GM23338 (cell line): ENCODE measurements at regions not wholly inside any gene's neighbourhood (a gene's known extent, or its start where the extent isn't known, plus 50 kb on each side); places are given as distances from the start of the nearest gene placed in this dataset.

Source experiments
- ATAC-seq: fragments of 200-7000 bp; cut with Tn5 transposase; 3 replicates; pipeline ENCODE4 v1.9.1; 2020
- DNase-seq: peaks from one replicate; pipeline ENCODE4 v3.0.0-alpha.2; 2015; ENCODE audit warnings: low spot score
- H2AFZ ChIP-seq: fragments of 200-600 bp; sonication (generic); 2 replicates; pipeline ENCODE4 v1.8.0; 2016; ENCODE audit warnings: antibody characterized with exemption, mild to moderate bottlenecking, moderate library complexity
- H3F3A ChIP-seq: fragments of 200-600 bp; sonication (generic); replicated peaks from 2 replicates; pipeline ENCODE4 v1.8.0; 2017; ENCODE audit warnings: antibody characterized with exemption, mixed run types, low read depth
- H3K27ac ChIP-seq: fragments of 200-600 bp; sonication (generic); 2 replicates; pipeline ENCODE4 v1.6.1; 2016; ENCODE audit warnings: low read depth
- H3K27me3 ChIP-seq: fragments of 200-600 bp; sonication (generic); 2 replicates; pipeline ENCODE4 v1.8.0; 2016; ENCODE audit warnings: mild to moderate bottlenecking, mixed run types, moderate library complexity; ENCODE audit not compliant: insufficient read depth
- H3K36me3 ChIP-seq: fragments of 200-600 bp; sonication (generic); 2 replicates; pipeline ENCODE4 v1.8.0; 2016; ENCODE audit warnings: mild to moderate bottlenecking; ENCODE audit not compliant: insufficient read depth
- H3K4me1 ChIP-seq: fragments of 200-600 bp; sonication (generic); 2 replicates; pipeline ENCODE4 v1.8.0; 2016; ENCODE audit warnings: mild to moderate bottlenecking, moderate library complexity; ENCODE audit not compliant: insufficient read depth
- H3K4me2 ChIP-seq: fragments of 200-600 bp; sonication (generic); 2 replicates; pipeline ENCODE4 v1.7.1; 2017; ENCODE audit warnings: mixed run types
- H3K4me3 ChIP-seq: fragments of 200-600 bp; sonication (generic); 2 replicates; pipeline ENCODE4 v1.6.1; 2016; ENCODE audit warnings: mixed run types
- H3K79me2 ChIP-seq: fragments of 200-600 bp; sonication (generic); replicated peaks from 2 replicates; pipeline ENCODE4 v1.8.0; 2017; ENCODE audit warnings: mild to moderate bottlenecking; ENCODE audit not compliant: insufficient read depth
- H3K9me2 ChIP-seq: fragments of 200-600 bp; sonication (generic); 2 replicates; pipeline ENCODE4 v1.8.0; 2017; ENCODE audit not compliant: insufficient read depth
- H4K20me1 ChIP-seq: fragments of 200-600 bp; sonication (generic); replicated peaks from 2 replicates; pipeline ENCODE4 v1.8.0; 2017; ENCODE audit warnings: mild to moderate bottlenecking; ENCODE audit not compliant: insufficient read depth
- H3K27ac Mint-ChIP-seq: 2 replicates; pipeline ENCODE4 v1.8.0; 2020; ENCODE audit warnings: inconsistent platforms, mild to moderate bottlenecking, moderate library complexity, mixed read lengths
- H3K27me3 Mint-ChIP-seq: 3 replicates; pipeline ENCODE4 v1.8.0; 2022; ENCODE audit warnings: low read depth, mild to moderate bottlenecking, moderate library complexity, mixed read lengths, inconsistent platforms; ENCODE audit not compliant: insufficient read depth, poor library complexity
- H3K36me3 Mint-ChIP-seq: 3 replicates; pipeline ENCODE4 v1.8.0; 2021; ENCODE audit warnings: low read depth, mild to moderate bottlenecking, inconsistent platforms, moderate library complexity, mixed read lengths
- H3K4me1 Mint-ChIP-seq: 3 replicates; pipeline ENCODE4 v1.8.0; 2020; ENCODE audit warnings: mild to moderate bottlenecking, inconsistent platforms, mixed read lengths
- H3K4me3 Mint-ChIP-seq: 3 replicates; pipeline ENCODE4 v1.8.0; 2021; ENCODE audit warnings: moderate library complexity, mild to moderate bottlenecking, inconsistent platforms, mixed read lengths
- H3K9me3 Mint-ChIP-seq: 3 replicates; pipeline ENCODE4 v1.8.0; 2020; ENCODE audit warnings: moderate library complexity, mild to moderate bottlenecking, inconsistent platforms, mixed read lengths
- CREB1 ChIP-seq: fragments of 250-450 bp; sonication (Bioruptor Pico); IDR thresholded peaks from 2 replicates; pipeline ENCODE4 v1.5.0; 2020; ENCODE audit warnings: low read depth, mild to moderate bottlenecking, moderate library complexity
- EZH2 ChIP-seq: fragments of 200-600 bp; sonication (generic); IDR thresholded peaks from one replicate; pipeline ENCODE4 v1.8.0; 2017; ENCODE audit warnings: antibody characterized with exemption, mild to moderate bottlenecking, low read depth; ENCODE audit not compliant: unreplicated experiment
- EZH2phosphoT487 ChIP-seq: fragments of 200-600 bp; sonication (generic); IDR thresholded peaks from one replicate; pipeline ENCODE4 v1.8.1; 2018; ENCODE audit warnings: antibody characterized with exemption; ENCODE audit not compliant: unreplicated experiment
- JUNB ChIP-seq: IDR thresholded peaks from one replicate; pipeline ENCODE4 v1.6.1; 2016; ENCODE audit warnings: antibody characterized with exemption; ENCODE audit not compliant: unreplicated experiment
- NANOG ChIP-seq: IDR thresholded peaks from 2 replicates; pipeline ENCODE4 v1.6.1; 2016; ENCODE audit warnings: antibody characterized with exemption, borderline replicate concordance
- POLR2AphosphoS5 ChIP-seq: IDR thresholded peaks from 2 replicates; pipeline ENCODE4 v1.6.1; 2016; ENCODE audit warnings: antibody characterized with exemption, low read depth
- REST ChIP-seq: IDR thresholded peaks from one replicate; pipeline ENCODE4 v1.6.1; 2018; ENCODE audit warnings: antibody characterized with exemption; ENCODE audit not compliant: unreplicated experiment
- STAT1 ChIP-seq: IDR thresholded peaks from one replicate; pipeline ENCODE4 v1.6.1; 2016; ENCODE audit warnings: antibody characterized with exemption; ENCODE audit not compliant: unreplicated experiment
- ZNF114 ChIP-seq: fragments of 250-450 bp; sonication (Bioruptor Pico); IDR thresholded peaks from 2 replicates; pipeline ENCODE4 v1.5.0; 2020; ENCODE audit warnings: mild to moderate bottlenecking, moderate library complexity
- ZNF331 ChIP-seq: fragments of 250-450 bp; sonication (Bioruptor Pico); IDR thresholded peaks from 2 replicates; pipeline ENCODE4 v1.5.0; 2020; ENCODE audit warnings: low read depth, mild to moderate bottlenecking, moderate library complexity
- ZNF462 ChIP-seq: fragments of 250-450 bp; sonication (Bioruptor Pico); IDR thresholded peaks from 2 replicates; pipeline ENCODE4 v1.5.0; 2020; ENCODE audit warnings: mild to moderate bottlenecking, moderate library complexity
- TF ChIP-seq, protein P1 (sequence below), 2 experiments: fragments of 200-600 bp in 1 of 2; sonication (generic) in 1 of 2; conservative IDR thresholded peaks; 2 replicates each; pipeline versions ENCODE4 v1.5.1 to v1.6.1; 2016 to 2017; ENCODE audit warnings: antibody characterized with exemption in 2 of 2, low read depth in 2 of 2, mild to moderate bottlenecking in 2 of 2, moderate library complexity in 1 of 2
- TF ChIP-seq, protein P2 (sequence below): IDR thresholded peaks from 2 replicates; pipeline ENCODE4 v1.6.1; 2016; ENCODE audit warnings: antibody characterized with exemption

- TF ChIP-seq ZNF462 (CRISPR knock-in tag), result no peak
Measured at GRCh38 chr3:113091417-113091816, 100.6 kb downstream of the GTPBP8 start (continued).

DNA sequence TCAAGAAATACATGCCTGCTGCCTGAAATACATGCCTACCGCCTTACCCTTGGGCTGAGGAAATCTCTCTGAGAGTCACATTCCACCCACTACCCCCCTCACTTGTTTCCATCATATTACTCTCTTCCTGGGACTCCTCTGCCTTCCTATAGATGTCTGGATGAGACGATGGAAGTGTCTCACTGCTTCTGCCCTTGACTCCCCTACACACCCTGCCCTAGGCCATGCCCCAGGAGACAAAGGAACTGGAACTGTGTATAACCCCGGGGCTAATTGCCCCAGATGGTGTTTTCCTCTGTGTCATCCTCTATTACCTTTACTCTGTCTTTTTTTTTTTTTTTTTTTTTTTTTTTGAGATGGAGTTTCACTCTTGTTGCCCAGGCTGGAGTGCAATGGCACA, 102.0 kb downstream of the GTPBP8 start:
- Mint-ChIP-seq H3K9me3 (no peaks in the 10 kb centered on the region), H3K27me3 (peaks cover 3% of the 10 kb centered on the region), H3K27ac (no peak overlapping the region), H3K4me3 (no peak overlapping the region), H3K4me1 (peaks cover 25% of the 10 kb centered on the region), H3K36me3 (no peaks in the 10 kb centered on the region; the same call in 2 of the 3 replicates)
- no peak overlapping the region for H3K4me2 ChIP-seq
- DNase-seq (no peak), ATAC-seq (no peak)
- H3K79me2 ChIP-seq, result no peaks in the 10 kb centered on the region
- no peak overlapping the region for H3K27ac ChIP-seq
- no peak overlapping the region for H2AFZ ChIP-seq
- H3K36me3 ChIP-seq, result no peaks in the 10 kb centered on the region
- H3K4me3 ChIP-seq, result no peak overlapping the region
- no peaks in the 10 kb centered on the region for H3K27me3 ChIP-seq
- no peaks in the 10 kb centered on the region for H3K9me2 ChIP-seq
- H4K20me1 ChIP-seq, result no peaks in the 10 kb centered on the region
- peaks cover 8% of the 10 kb centered on the region; the same call in 1 of the 2 replicates for H3K4me1 ChIP-seq
- H3F3A ChIP-seq, result no peaks in the 10 kb centered on the region
- TF ChIP-seq ZNF114 (CRISPR knock-in tag), result no peak
- TF ChIP-seq ZNF331, result no peak
- no peak for TF ChIP-seq EZH2phosphoT487
- TF ChIP-seq, protein P1, sequence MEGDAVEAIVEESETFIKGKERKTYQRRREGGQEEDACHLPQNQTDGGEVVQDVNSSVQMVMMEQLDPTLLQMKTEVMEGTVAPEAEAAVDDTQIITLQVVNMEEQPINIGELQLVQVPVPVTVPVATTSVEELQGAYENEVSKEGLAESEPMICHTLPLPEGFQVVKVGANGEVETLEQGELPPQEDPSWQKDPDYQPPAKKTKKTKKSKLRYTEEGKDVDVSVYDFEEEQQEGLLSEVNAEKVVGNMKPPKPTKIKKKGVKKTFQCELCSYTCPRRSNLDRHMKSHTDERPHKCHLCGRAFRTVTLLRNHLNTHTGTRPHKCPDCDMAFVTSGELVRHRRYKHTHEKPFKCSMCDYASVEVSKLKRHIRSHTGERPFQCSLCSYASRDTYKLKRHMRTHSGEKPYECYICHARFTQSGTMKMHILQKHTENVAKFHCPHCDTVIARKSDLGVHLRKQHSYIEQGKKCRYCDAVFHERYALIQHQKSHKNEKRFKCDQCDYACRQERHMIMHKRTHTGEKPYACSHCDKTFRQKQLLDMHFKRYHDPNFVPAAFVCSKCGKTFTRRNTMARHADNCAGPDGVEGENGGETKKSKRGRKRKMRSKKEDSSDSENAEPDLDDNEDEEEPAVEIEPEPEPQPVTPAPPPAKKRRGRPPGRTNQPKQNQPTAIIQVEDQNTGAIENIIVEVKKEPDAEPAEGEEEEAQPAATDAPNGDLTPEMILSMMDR (conservative IDR thresholded peaks at IDR 0.05; ENCODE audit: low read depth in 2 of 2), result no peak
- TF ChIP-seq JUNB, result no peak
- no peak for TF ChIP-seq STAT1
- no peak for TF ChIP-seq POLR2AphosphoS5
- no peak for TF ChIP-seq EZH2
- no peak for TF ChIP-seq REST
- TF ChIP-seq NANOG, result no peak
- TF ChIP-seq CREB1, result no peak
- TF ChIP-seq, protein P2, sequence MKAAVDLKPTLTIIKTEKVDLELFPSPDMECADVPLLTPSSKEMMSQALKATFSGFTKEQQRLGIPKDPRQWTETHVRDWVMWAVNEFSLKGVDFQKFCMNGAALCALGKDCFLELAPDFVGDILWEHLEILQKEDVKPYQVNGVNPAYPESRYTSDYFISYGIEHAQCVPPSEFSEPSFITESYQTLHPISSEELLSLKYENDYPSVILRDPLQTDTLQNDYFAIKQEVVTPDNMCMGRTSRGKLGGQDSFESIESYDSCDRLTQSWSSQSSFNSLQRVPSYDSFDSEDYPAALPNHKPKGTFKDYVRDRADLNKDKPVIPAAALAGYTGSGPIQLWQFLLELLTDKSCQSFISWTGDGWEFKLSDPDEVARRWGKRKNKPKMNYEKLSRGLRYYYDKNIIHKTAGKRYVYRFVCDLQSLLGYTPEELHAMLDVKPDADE, result no peak
